ENCODE measurements at regions not wholly inside any gene's neighbourhood (a gene's known extent, or its start where the extent isn't known, plus 50 kb on each side); places are given as distances from the start of the nearest gene placed in this dataset.

DNA sequence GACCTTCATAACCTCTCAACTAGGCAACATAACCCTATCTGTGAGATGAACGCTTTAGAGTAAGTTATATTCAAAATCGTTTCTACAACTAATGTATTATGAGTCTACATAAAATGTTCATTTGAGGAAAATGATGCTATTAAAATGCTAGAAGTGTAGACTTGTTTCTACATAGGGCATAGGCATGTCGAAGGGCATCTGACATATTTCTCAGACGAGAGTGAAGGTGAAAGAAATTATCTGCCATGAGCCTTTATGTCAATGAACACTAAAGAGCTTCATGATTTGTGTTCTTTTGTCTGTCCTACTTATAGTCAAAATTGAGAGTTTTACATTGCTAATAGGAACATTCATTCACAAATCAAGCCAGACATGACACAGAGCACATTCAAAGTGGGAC, 811.8 kb downstream of the RAB28 start:
- under 1% methylated on average over 4 of the region's 4 CpGs for WGBS (ENCODE audit: low lambda C conversion rate)
- H3K27ac ChIP-seq (ENCODE audit: extremely low read length, insufficient read depth, low read length) = no peak overlapping the region
- in situ Hi-C loops (cut with HindIII; ENCODE audit: extremely low pct_ligation_motif_present, low pct_unique_long_range_greater_than_20kb) = no loop called here

More for the DNA sequence above, 811.8 kb downstream of the RAB28 start:
- no peak for ATAC-seq
- H3K9ac ChIP-seq (ENCODE audit: insufficient read depth, low read depth, low read length) = no peak overlapping the region
- DNase-seq (ENCODE audit: low spot score) = no peak
- 0 out of 2 replicates have a peak, but pooled peaks cover 5% of the 10 kb centered on the region for H3K9me3 ChIP-seq (ENCODE audit: low read length)
- H3K4me3 ChIP-seq (replicated peaks in 1 of 3; ENCODE audit: insufficient read depth in 1 of 3, low read depth in 2 of 3, low read length in 3 of 3) = no peak overlapping the region
- H3K36me3 ChIP-seq (replicated peaks in 1 of 2; ENCODE audit: control insufficient read depth in 1 of 2, insufficient read depth in 2 of 2, low read length in 2 of 2) = no peaks in the 10 kb centered on the region
- BruUV-seq (replicated peaks) = no TSS peak
- H3K79me2 ChIP-seq (ENCODE audit: insufficient read depth, low read length) = no peaks in the 10 kb centered on the region
- CTCF ChIA-PET (ENCODE audit: low intra/inter-chr PET ratio, low total read pairs) = no interaction called here
- intact Hi-C loops (cut with micrococcal nuclease; ENCODE audit: unreplicated experiment) = no loop called here
- no peaks in the 10 kb centered on the region for H3K27me3 ChIP-seq (ENCODE audit: control insufficient read depth in 1 of 2, insufficient read depth in 2 of 2, low read length in 2 of 2)
- TF ChIP-seq POLR2AphosphoS5 (IDR thresholded peaks at IDR 0.05; ENCODE audit: low read depth, low read length) (no peak), MAFK (conservative IDR thresholded peaks at IDR 0.05 in 1 of 2, IDR thresholded peaks at IDR 0.05 in 1 of 2; ENCODE audit: low read length in 2 of 2) (no peak), CBX1 (IDR thresholded peaks at IDR 0.05; ENCODE audit: low read depth) (no peak), AGO2 (optimal IDR thresholded peaks at IDR 0.05; ENCODE audit: low read depth, low read length) (no peak), ELF4 (CRISPR knock-in tag; IDR thresholded peaks at IDR 0.05; ENCODE audit: borderline replicate concordance) (no peak), BRD4 (CRISPR knock-in tag; IDR thresholded peaks at IDR 0.05) (no peak), ZBTB1 (CRISPR knock-in tag; IDR thresholded peaks at IDR 0.05; ENCODE audit: borderline replicate concordance) (no peak), HOXA5 (CRISPR knock-in tag; IDR thresholded peaks at IDR 0.05) (no peak), GABPA (IDR thresholded peaks at IDR 0.05; ENCODE audit: low read depth, low read length) (no peak), GABPA (CRISPR knock-in tag; IDR thresholded peaks at IDR 0.05; ENCODE audit: low read depth) (no peak), NONO (IDR thresholded peaks at IDR 0.05) (no peak), NONO (CRISPR knock-in tag; conservative IDR thresholded peaks at IDR 0.05) (no peak), SMYD3 (CRISPR knock-in tag; IDR thresholded peaks at IDR 0.05) (no peak), RBM39 (IDR thresholded peaks at IDR 0.05; ENCODE audit: low read depth, low read length, poor library complexity, severe bottlenecking) (no peak), HOXA7 (CRISPR knock-in tag; IDR thresholded peaks at IDR 0.05) (no peak), CAMTA2 (CRISPR knock-in tag; IDR thresholded peaks at IDR 0.05; ENCODE audit: borderline replicate concordance) (no peak), ZNF564 (CRISPR knock-in tag; IDR thresholded peaks at IDR 0.05) (no peak), U2AF1 (optimal IDR thresholded peaks at IDR 0.05; ENCODE audit: low read depth, low read length) (no peak)
- TF ChIP-seq, protein P1, sequence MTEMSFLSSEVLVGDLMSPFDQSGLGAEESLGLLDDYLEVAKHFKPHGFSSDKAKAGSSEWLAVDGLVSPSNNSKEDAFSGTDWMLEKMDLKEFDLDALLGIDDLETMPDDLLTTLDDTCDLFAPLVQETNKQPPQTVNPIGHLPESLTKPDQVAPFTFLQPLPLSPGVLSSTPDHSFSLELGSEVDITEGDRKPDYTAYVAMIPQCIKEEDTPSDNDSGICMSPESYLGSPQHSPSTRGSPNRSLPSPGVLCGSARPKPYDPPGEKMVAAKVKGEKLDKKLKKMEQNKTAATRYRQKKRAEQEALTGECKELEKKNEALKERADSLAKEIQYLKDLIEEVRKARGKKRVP (CRISPR knock-in tag; IDR thresholded peaks at IDR 0.05) = no peak
- TF ChIP-seq, protein P2, sequence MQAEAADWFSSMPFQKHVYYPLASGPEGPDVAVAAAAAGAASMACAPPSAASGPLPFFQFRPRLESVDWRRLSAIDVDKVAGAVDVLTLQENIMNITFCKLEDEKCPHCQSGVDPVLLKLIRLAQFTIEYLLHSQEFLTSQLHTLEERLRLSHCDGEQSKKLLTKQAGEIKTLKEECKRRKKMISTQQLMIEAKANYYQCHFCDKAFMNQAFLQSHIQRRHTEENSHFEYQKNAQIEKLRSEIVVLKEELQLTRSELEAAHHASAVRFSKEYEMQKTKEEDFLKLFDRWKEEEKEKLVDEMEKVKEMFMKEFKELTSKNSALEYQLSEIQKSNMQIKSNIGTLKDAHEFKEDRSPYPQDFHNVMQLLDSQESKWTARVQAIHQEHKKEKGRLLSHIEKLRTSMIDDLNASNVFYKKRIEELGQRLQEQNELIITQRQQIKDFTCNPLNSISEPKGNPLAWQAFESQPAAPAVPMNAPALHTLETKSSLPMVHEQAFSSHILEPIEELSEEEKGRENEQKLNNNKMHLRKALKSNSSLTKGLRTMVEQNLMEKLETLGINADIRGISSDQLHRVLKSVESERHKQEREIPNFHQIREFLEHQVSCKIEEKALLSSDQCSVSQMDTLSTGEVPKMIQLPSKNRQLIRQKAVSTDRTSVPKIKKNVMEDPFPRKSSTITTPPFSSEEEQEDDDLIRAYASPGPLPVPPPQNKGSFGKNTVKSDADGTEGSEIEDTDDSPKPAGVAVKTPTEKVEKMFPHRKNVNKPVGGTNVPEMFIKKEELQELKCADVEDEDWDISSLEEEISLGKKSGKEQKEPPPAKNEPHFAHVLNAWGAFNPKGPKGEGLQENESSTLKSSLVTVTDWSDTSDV (CRISPR knock-in tag; IDR thresholded peaks at IDR 0.05) = no peak
- POLR2A ChIA-PET = no interaction called here
- no peak overlapping the region for H2AFZ ChIP-seq (ENCODE audit: low read length)
- FAIRE-seq = no peak
- H3K4me1 ChIP-seq (ENCODE audit: insufficient read depth, low read length) = no peaks in the 10 kb centered on the region
- H4K20me1 ChIP-seq (ENCODE audit: insufficient read depth, low read length) = no peaks in the 10 kb centered on the region
- no peak overlapping the region for H3K4me2 ChIP-seq (ENCODE audit: low read depth, low read length)

All from HepG2 (cell line).